SK-N-DZ (cell line): ENCODE measurements at regions not wholly inside any gene's neighbourhood (a gene's known extent, or its start where the extent isn't known, plus 50 kb on each side); places are given as distances from the start of the nearest gene placed in this dataset.
A peak's percentile ranks its signal among the peaks of the same experiment; 100 is the strongest.

Source experiments
- DNase-seq: peaks from one replicate; pipeline ENCODE4 v3.0.0-alpha.2; 2015; ENCODE audit warnings: low spot score

GRCh38 chr14:104425171-104425681 is 154.3 kb upstream of the C14orf180 start:
- DNase-seq: no peak

GRCh38 chr14:104425763-104426646 is 153.6 kb upstream of the C14orf180 start:
- no peak for DNase-seq

DNA sequence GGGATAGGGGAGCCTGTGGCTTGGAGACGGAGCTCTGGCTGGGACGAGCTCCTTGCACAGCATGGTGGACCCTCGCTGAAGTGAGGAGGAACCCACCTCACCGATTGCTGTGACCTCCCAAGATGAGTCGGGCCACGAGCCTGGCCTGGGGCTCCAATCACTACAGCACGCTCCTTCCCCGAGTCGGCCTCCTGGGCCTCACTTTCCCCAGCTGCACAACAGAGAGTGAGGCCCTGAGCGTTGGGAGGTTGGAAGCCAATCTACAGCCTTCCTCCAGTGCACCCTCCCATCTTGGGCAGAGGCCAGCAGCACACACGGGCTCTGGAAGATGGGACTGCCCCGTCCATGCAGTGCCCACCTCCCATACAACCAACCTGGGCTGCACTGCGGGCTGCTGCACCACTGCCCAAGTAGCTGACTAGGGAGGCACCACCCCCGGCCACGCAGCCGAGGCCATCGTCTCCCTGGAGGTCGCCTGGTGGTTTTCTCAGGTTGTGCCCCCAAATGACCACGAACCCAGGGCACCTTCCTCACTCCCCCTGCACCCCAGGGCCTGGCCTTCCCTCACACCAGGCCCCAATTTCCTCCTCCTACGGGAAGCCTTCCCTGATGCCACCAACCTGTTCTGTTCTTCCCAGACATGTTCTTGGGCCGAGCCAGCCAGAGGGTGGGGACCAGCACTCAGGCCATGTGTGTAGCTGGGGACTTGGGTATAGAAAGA is 152.3 kb upstream of the C14orf180 start:
- no peak for DNase-seq

DNA sequence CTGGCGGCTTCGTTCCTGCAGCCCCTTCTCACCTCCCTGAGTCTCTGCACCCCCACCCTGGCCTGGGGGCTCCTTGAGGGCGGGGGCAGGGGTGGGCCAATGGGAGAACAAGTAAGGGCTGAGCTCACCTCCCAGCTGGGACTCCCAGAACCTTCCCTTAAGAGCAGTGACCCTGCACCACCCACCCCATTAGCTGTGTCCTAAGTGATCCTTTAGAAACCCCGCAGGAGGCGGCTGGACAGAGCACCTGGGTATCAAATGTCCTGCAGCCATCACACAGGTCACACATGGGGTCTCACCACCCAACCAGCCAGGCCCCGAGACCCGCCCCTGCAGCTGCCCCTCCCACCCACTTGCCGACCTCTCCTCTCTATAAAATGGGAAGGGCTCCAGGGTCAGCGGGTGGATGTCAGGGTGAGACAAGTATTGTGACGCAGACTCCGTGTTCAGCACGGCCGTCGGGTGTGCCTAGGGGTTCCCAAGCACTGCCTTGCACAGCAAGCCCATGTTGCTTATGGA is 151.2 kb upstream of the C14orf180 start:
- no peak for DNase-seq

DNA sequence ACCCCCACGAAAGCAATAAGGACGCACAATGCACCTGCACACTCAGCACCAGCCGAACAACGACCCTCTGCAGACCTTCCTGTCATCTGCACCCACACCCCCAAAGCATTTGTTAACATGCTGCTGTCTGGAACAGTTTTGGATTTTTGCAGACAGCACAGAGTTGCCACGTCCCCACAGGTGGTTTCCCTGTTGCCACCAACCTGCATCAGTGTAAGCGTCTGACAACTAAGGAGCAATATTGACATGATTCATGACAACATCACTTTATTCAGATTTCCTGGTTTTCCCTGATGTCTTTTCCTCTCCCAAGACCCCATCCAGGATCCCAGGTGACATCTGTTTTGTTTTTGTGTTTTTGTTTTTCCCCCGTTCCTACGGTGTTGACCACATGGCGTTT is 150.7 kb upstream of the C14orf180 start:
- no peak for DNase-seq

DNA sequence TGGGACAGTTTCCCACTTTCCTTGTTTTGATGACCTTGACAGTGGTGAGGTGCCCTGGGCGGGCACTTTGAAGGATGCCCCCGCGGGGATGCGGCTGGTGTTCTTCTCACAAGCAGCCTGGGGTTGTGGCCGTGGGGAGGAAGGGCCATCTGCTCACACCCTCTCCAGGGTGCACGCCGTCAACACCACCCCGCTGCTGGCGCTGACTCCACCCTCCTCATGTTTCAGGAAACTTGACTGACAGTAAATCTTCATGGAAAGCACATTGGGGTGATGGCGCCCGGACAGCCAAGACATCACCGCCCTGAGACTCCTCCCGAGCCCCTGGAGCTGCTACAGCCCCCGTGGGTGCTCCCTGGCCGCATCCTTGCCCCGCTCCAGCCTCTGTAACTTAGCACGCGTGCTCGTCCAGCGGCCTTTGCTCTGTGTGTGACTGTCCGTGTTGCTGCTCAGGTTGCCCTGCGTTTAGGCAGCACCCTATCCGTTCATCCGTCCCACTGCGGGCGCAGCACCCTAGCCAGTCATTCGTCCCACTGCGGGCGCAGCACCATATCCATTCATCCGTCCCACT is 150.2 kb upstream of the C14orf180 start:
- DNase-seq: no peak

DNA sequence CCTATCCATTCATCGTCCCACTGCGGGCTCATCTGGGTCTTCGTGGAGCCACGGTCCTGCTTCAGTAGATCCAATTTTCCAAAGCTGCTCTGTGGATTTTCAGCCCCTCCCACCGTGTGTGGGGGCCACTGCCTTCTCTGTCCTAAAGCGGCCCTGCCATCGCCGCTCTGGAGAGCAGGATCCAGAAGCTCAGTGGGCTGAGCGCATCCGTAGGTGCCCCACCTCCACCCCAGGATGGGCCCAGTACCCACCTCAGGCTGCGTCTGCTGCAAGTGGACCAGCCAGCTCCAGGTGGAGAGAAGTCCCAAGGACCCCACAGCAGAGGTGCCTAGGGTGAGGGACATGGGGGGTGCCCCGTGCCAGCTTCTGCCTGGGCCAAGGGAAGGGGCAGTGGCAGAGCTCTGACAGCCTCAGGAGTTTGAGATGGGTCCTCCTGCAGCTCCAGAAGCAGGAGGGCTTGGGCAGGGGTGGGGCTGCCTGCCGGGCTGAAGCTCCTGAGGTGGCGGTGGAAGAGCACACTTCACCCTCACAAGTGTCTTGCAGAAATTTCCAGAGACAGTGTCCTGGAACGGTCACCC is 148.1 kb upstream of the C14orf180 start:
- no peak for DNase-seq

DNA sequence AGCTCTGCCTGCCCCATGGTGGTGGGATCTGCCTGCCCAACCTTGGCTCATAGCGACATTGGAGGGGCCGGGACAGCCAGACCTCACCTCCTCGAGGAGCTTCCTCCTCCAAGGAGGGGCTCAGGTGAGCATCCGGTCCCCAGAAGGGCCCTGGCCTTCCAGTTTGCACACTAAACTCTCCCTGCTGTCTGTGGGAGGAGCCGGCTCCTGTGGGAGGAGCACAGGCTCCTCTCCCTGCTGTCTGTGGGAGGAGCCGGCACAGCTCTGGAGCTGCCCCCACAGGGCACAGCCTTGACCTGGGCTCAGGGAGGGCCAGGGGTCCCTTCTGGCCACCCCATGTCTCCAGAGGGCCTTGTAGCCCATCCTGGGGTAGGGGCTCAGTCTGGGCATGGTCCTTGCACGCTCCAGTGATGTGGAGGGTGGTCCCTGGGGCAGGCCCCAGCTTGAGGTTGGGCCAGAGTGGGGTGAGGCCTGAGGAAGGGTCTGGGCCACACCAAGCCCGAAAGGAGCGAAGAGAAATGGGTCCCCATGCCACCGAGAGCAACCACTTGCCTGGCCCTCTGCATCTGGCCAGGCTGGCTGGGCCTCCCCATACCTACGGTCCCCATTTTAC is 147.5 kb upstream of the C14orf180 start:
- DNase-seq: no peak

DNA sequence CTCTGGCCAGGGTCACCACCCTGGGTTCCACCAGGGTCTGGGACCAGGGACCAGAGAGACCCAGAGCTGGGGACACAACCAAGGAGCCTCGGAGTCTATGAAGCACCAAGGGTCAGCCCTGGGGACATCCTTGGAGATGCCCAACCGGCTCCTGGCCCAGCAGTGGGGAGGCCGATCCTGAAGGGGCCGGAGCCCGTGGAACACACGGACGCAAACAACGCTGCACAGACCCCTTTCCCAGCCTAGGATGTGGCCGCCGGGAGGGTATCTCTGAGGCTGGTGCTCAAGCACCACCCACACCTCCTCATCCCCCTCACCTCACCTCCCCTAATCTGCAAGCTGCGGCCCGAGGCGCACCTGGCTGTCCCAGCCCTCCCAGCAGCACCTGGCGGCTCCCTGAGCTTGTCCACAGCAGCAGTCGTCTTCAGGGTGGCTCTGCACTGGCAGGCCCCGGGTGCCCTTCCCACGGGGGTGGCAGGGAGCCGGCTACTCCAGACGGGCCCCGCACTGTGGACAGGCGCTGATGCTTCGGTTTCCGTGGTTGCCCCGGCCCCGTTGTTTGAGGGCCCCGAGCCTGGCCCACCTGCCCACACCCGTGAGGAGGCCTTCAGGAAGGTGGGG is 146.8 kb upstream of the C14orf180 start:
- DNase-seq: no peak

- no peak for DNase-seq
Measured at GRCh38 chr14:104433401-104434213, 146.0 kb upstream of the C14orf180 start.

- no peak for DNase-seq
Measured at GRCh38 chr14:104434214-104435076, 145.1 kb upstream of the C14orf180 start.

DNA sequence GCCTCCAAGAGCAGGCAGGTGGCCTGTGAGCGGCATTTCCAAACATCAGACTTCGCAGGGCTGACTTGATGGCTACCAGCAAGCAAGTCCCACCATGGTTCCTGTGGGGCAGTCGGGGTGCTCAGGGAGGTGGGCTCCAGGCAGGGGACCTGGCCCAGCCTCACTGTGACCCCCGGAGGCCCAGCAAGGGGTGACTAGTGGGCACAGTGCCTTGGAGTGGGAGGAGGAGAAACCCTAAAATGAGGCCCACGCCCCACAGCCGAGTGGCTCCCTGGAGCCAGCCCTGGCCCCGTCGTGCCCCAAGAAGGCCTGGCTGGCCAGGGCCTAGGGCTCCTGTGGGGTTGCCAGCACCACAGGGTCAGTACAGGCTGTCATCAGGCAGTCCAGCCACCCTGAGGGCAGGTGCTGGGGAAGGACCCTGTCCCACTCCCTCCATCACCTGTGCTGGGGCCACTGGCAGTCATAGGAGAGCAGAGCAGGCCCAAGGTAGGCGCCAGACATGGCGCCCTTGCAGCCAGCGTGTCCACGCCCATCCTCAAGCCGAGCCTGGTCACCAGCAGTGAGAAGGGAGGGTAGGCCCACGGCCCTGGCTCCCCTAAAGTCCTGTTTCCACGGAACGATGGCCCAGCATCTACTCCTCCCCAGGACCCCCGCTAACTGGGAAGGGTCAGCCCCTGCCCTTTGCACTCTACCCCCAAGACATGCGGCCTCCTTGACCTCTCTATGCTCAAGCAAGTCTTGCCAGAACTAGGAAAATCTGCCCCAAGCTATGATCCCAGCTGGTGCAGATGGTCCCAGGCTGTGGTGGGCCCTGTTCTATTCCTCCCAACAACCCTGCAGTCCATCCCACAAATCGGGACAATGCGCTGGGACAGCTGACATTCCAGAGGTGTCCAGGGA is 144.2 kb upstream of the C14orf180 start:
- DNase-seq: no peak

- DNase-seq: peak; percentile 54
Measured at GRCh38 chr14:104436047-104436591, 143.4 kb upstream of the C14orf180 start.

DNA sequence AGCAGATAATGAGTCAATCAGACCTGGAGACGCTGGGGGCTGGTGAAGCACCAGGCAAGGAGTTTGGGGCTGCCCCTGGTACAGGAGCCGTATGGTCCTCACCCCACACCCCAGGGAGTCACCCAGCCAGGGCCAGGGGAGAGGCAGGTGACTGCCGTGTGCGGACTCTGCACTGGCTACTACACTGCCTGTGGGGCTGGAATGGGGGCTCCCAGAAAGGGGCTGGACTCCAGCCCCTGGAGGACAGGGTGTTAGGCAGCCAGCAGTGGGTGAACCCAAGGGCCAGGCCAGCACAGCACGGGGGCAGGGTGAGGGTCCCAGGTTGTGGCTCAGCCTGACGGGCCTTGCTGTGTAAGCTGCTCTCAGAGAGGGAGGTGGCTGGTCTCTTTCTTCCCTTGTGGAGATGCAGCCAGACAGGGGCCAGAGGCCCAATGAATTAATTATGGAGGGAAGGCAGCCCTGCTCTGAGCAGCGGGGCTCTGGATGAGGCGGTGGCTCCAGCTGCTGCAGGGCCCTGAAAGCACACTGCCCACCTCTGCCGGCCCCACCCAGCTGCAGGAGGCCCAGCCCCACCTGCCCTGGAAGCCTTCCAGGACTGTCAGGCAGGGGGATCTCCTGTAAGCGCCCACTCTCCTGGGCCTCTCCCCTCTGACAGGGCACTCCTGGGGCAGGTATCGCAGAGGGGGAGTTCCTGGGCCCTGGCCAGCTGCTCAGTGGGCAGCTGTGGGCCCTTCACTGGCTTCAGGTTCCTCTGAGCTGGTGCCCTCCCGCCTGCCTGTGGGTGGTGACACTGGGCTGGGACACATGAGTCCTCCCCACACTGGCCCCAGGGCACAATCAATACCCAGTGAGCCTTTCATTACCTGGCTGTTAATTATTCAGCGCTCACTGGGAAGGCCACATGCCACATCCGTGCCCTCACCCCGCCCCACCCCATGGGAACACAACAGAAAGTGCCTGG is 142.5 kb upstream of the C14orf180 start:
- DNase-seq: peak; percentile 41

- no peak for DNase-seq
Measured at GRCh38 chr14:104437703-104438102, 141.9 kb upstream of the C14orf180 start.

DNA sequence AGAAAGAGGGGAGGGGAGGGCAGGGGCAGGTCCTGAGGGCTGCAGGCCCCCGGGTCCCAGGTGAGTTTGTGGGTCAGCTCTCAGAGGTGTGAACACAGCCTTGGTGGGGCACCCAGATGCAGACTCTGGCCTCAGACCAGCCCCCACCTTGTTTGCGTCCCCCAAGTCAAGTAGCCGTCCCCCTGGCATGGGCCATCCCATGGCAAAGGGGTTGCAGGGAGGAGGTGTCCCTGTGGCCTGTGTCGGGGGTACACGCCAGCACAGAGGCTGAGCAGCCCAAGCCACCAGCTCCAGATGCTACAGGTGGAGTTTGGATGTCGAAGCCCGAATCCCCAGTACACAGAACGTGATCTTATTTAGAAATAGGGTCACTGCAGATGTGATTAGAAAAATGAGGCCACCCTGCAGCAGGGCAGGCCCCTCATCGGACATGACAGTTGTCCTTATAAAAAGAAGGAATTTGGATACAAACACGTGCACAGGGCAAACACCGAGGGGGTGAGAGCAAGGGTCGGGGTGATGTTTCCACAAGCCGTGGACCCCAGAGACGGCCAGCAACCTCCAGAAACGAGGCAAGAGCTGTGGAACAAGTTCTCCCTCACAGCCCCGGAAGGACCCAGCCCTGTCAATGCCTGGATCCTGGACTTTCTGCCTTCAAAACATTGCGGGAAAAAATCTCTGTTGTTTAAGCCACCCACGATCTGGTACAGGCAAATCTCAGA is 141.2 kb upstream of the C14orf180 start:
- DNase-seq: no peak
